Lung (tissue), 11 donors: ENCODE measurements at regions not wholly inside any gene's neighbourhood (a gene's known extent, or its start where the extent isn't known, plus 50 kb on each side); places are given as distances from the start of the nearest gene placed in this dataset.

Experiments used
- ATAC-seq: fragments of 200-7000 bp; cut with Tn5 transposase; one replicate; pipeline ENCODE4 v1.9.1; 2020; ENCODE audit warnings: moderate number of reproducible peaks; ENCODE audit not compliant: insufficient read depth, low FRiP score
- DNase-seq, 3 donors: peaks; one replicate each; pipeline ENCODE4 v3.0.0-alpha.2; 2013 to 2017
- H3K27ac ChIP-seq, 2 donors: one replicate each; pipeline ENCODE4 v1.5.1; 2013; ENCODE audit warnings: mild to moderate bottlenecking in 2 of 2, moderate library complexity in 2 of 2, control low read depth in 1 of 2, inconsistent platforms in 1 of 2, low read depth in 1 of 2, low read length in 1 of 2
- H3K27me3 ChIP-seq, 3 donors: one replicate each; pipeline ENCODE4 v1.5.1; 2013; ENCODE audit warnings: low read length in 2 of 3; ENCODE audit not compliant: control insufficient read depth in 3 of 3, insufficient read depth in 3 of 3
- H3K36me3 ChIP-seq, 4 donors: one replicate each; pipeline ENCODE4 v1.5.1; 2013; ENCODE audit warnings: low read length in 4 of 4, mild to moderate bottlenecking in 1 of 4, moderate library complexity in 1 of 4; ENCODE audit not compliant: control insufficient read depth in 4 of 4, insufficient read depth in 4 of 4
- H3K4me1 ChIP-seq, 5 donors: one replicate each; pipeline ENCODE4 v1.5.1; 2013; ENCODE audit warnings: low read length in 5 of 5, mild to moderate bottlenecking in 2 of 5, moderate library complexity in 1 of 5; ENCODE audit not compliant: control insufficient read depth in 5 of 5, insufficient read depth in 5 of 5
- H3K4me3 ChIP-seq: one replicate; pipeline ENCODE4 v1.5.1; 2013; ENCODE audit warnings: mild to moderate bottlenecking, control low read depth, moderate library complexity
- H3K9ac ChIP-seq, 2 donors: one replicate each; pipeline ENCODE4 v1.5.1; 2013; ENCODE audit warnings: low read length in 2 of 2, control low read depth in 1 of 2; ENCODE audit not compliant: insufficient read depth in 1 of 2
- H3K9me3 ChIP-seq, 4 donors: one replicate each; pipeline ENCODE4 v1.5.1; 2013; ENCODE audit warnings: low read length in 3 of 4, mild to moderate bottlenecking in 1 of 4, moderate library complexity in 1 of 4; ENCODE audit not compliant: control insufficient read depth in 4 of 4, insufficient read depth in 3 of 4
- CTCF ChIP-seq: IDR thresholded peaks from 2 replicates; pipeline ENCODE4 v1.5.1; 2012; ENCODE audit warnings: mild to moderate bottlenecking; ENCODE audit errors: control extremely low read depth, extremely low read depth
- WGBS, 2 donors: extraction: QIAGEN DNeasy Blood & Tissue Kit; methylation state at CpG; one replicate each; pipeline ENCODE4 v1.1.7; 2013; 5-methylcytosine and 5-hydroxymethylcytosine counted together
- donor health status: control.
- donor health status: control.
- donor health status: Bipolar disorder and iron deficiency.
- donor health status: healthy.
- donor health status: DM: yes; HTN: yes; CAD: no.

GRCh38 chr1:181213056-181213455 is 124.6 kb downstream of the IER5 start:
- H3K9me3 ChIP-seq: peaks cover 0 to 5% (median 0%) of the 10 kb centered on the region in 4 donors
- no peaks in the 10 kb centered on the region for H3K4me1 ChIP-seq
- 74 to 80% methylated on average over 3 of the region's 3 CpGs for WGBS, 2 donors
- no peak for DNase-seq
- H3K27me3 ChIP-seq: no peaks in the 10 kb centered on the region
- TF ChIP-seq CTCF: no peak
- no peak for ATAC-seq
- no peaks in the 10 kb centered on the region for H3K36me3 ChIP-seq
- H3K4me3 ChIP-seq: no peak overlapping the region
- H3K9ac ChIP-seq: no peak overlapping the region
- no peak overlapping the region for H3K27ac ChIP-seq

- ATAC-seq (no peak), DNase-seq (no peak)
- Histone ChIP-seq H3K4me1 (no peaks in the 10 kb centered on the region), H3K9me3 (peaks cover 0 to 5% (median 0%) of the 10 kb centered on the region in 4 donors), H3K4me3 (no peak overlapping the region), H3K27ac (no peak overlapping the region), H3K36me3 (no peaks in the 10 kb centered on the region), H3K27me3 (no peaks in the 10 kb centered on the region), H3K9ac (no peak overlapping the region)
- WGBS, 2 donors: 28 to 36% methylated on average over 3 of the region's 3 CpGs
- no peak for TF ChIP-seq CTCF
Observed at GRCh38 chr1:181216591-181216994, 128.1 kb downstream of the IER5 start.

GRCh38 chr1:181219938-181220337 is 131.4 kb downstream of the IER5 start:
- DNase-seq: no peak
- H3K27me3 ChIP-seq: no peaks in the 10 kb centered on the region
- no peaks in the 10 kb centered on the region for H3K36me3 ChIP-seq
- no peak for ATAC-seq
- no peak overlapping the region for H3K27ac ChIP-seq
- TF ChIP-seq CTCF: no peak
- no peak overlapping the region for H3K4me3 ChIP-seq
- no peaks in the 10 kb centered on the region for H3K4me1 ChIP-seq
- 67 to 87% methylated on average over 4 of the region's 4 CpGs for WGBS, 2 donors
- H3K9me3 ChIP-seq: peaks cover 0 to 3% (median 0%) of the 10 kb centered on the region in 4 donors
- no peak overlapping the region for H3K9ac ChIP-seq

GRCh38 chr1:181221078-181221477 is 132.6 kb downstream of the IER5 start:
- no peak for ATAC-seq
- no peak for TF ChIP-seq CTCF
- Histone ChIP-seq H3K4me3 (no peak overlapping the region), H3K27ac (no peak overlapping the region), H3K9ac (no peak overlapping the region), H3K27me3 (no peaks in the 10 kb centered on the region), H3K36me3 (no peaks in the 10 kb centered on the region), H3K4me1 (no peaks in the 10 kb centered on the region), H3K9me3 (peaks cover 0 to 3% (median 0%) of the 10 kb centered on the region in 4 donors)
- 62 to 65% methylated on average over 5 of the region's 5 CpGs for WGBS, 2 donors
- DNase-seq: no peak
